OCI-LY7 (cell line): ENCODE measurements at regions not wholly inside any gene's neighbourhood (a gene's known extent, or its start where the extent isn't known, plus 50 kb on each side); places are given as distances from the start of the nearest gene placed in this dataset.

Experiments
- BruUV-seq: library from RNA; stranded (reverse); fragments of 400-500 nt; replicated peaks from 2 replicates; lab custom pipeline; 2021; lab: Mats Ljungman, UMichigan
- CTCF ChIA-PET: fragments of 300-600 bp; sonication (Branson Sonifier 250); formaldehyde crosslinking; loops from one replicate; lab custom pipeline; 2022; ENCODE audit warnings: antibody characterized with exemption; ENCODE audit not compliant: unreplicated experiment; lab: Charles Lee
- POLR2A ChIA-PET: fragments of 300-600 bp; sonication (Branson Sonifier 250); formaldehyde crosslinking; loops from one replicate; lab custom pipeline; 2022; ENCODE audit warnings: antibody characterized with exemption; lab: Charles Lee
- DNase-seq: peaks from one replicate; pipeline ENCODE4 v3.0.0-alpha.2; 2015; ENCODE audit warnings: low spot score
- H2AFZ ChIP-seq: fragments of 200-600 bp; sonication (generic), shearing (Covaris generic); 2 replicates; pipeline ENCODE4 v1.6.1; 2014; ENCODE audit warnings: mild to moderate bottlenecking, antibody characterized with exemption, low read length, moderate library complexity
- H3K27ac ChIP-seq: fragments of 200-600 bp; sonication (generic); 2 replicates; pipeline ENCODE4 v1.5.1; 2014; ENCODE audit warnings: mixed run types, low read depth, mild to moderate bottlenecking, moderate library complexity, low read length, inconsistent platforms; ENCODE audit not compliant: poor library complexity, severe bottlenecking
- H3K36me3 ChIP-seq: fragments of 200-600 bp; sonication (generic); 2 replicates; pipeline ENCODE4 v1.6.1; 2014; ENCODE audit warnings: mild to moderate bottlenecking, antibody characterized with exemption, low read length, moderate library complexity, mixed read lengths; ENCODE audit not compliant: insufficient read depth
- H3K4me1 ChIP-seq: fragments of 200-600 bp; sonication (generic); 2 replicates; pipeline ENCODE4 v1.5.1; 2014; ENCODE audit warnings: mild to moderate bottlenecking, low read length; ENCODE audit not compliant: insufficient read depth, poor library complexity, severe bottlenecking
- H3K4me2 ChIP-seq: fragments of 200-600 bp; sonication (generic); 2 replicates; pipeline ENCODE4 v1.6.1; 2014; ENCODE audit warnings: mild to moderate bottlenecking, low read length
- H3K4me3 ChIP-seq: fragments of 200-600 bp; sonication (generic); 2 replicates; pipeline ENCODE4 v1.5.1; 2014; ENCODE audit warnings: mild to moderate bottlenecking, low read depth, low read length; ENCODE audit not compliant: poor library complexity, severe bottlenecking
- H3K79me2 ChIP-seq: fragments of 200-600 bp; sonication (generic); 2 replicates; pipeline ENCODE4 v1.6.1; 2016; ENCODE audit warnings: low read depth, mild to moderate bottlenecking, low read length, moderate library complexity, mixed read lengths; ENCODE audit not compliant: insufficient read depth
- H3K9me2 ChIP-seq: fragments of 200-600 bp; sonication (generic); 2 replicates; pipeline ENCODE4 v1.6.1; 2016; ENCODE audit warnings: mild to moderate bottlenecking, low read length, mixed read lengths; ENCODE audit not compliant: insufficient read depth
- H3K9me3 ChIP-seq: fragments of 200-600 bp; sonication (generic); 2 replicates; pipeline ENCODE4 v1.6.1; 2014; ENCODE audit warnings: mild to moderate bottlenecking, mixed run types, low read length, mixed read lengths
- H4K20me1 ChIP-seq: fragments of 200-600 bp; sonication (generic); 2 replicates; pipeline ENCODE4 v1.6.1; 2014; ENCODE audit warnings: mild to moderate bottlenecking, antibody characterized with exemption, low read length, moderate library complexity, mixed read lengths; ENCODE audit not compliant: insufficient read depth
- CTCF ChIP-seq: fragments of 200-600 bp; sonication (generic); conservative IDR thresholded peaks from 2 replicates; pipeline ENCODE4 v1.5.1; 2014; ENCODE audit warnings: mild to moderate bottlenecking, antibody characterized with exemption, low read length, moderate library complexity, mixed read lengths
- EZH2phosphoT487 ChIP-seq: fragments of 200-600 bp; sonication (generic); IDR thresholded peaks from 2 replicates; pipeline ENCODE4 v1.6.1; 2018; ENCODE audit warnings: low read depth, borderline replicate concordance, mild to moderate bottlenecking, mixed run types, antibody characterized with exemption, low read length, moderate library complexity, mixed read lengths
- intact Hi-C: fragments of 100-400 bp; cut with micrococcal nuclease; formaldehyde crosslinking; loops from one replicate; pipeline ENCODE4 v1.10.0; 2022; ENCODE audit not compliant: unreplicated experiment

GRCh38 chr2:150762571-150762970 is 275.1 kb upstream of the RND3 start:
- H3K4me3 ChIP-seq = no peak overlapping the region
- H3K4me1 ChIP-seq = no peaks in the 10 kb centered on the region
- H3K79me2 ChIP-seq = no peaks in the 10 kb centered on the region
- no peaks in the 10 kb centered on the region for H3K9me3 ChIP-seq
- no peak for DNase-seq
- ChIA-PET CTCF (no interaction called here), POLR2A (interaction anchor here (0.6 kb wide), 1 partner anchor 17 kb away, joined by 3 read pairs; no protein-coding TSS in a partner anchor)
- H3K36me3 ChIP-seq = no peaks in the 10 kb centered on the region
- H3K9me2 ChIP-seq = no peaks in the 10 kb centered on the region
- H3K27ac ChIP-seq = no peak overlapping the region
- H3K4me2 ChIP-seq = no peak overlapping the region
- no peak overlapping the region for H2AFZ ChIP-seq
- TF ChIP-seq EZH2phosphoT487 = no peak
- TF ChIP-seq CTCF = no peak
- intact Hi-C loops = no loop called here
- BruUV-seq = no TSS peak
- H4K20me1 ChIP-seq = no peaks in the 10 kb centered on the region

GRCh38 chr2:150759531-150759930 is 272.1 kb upstream of the RND3 start:
- Histone ChIP-seq H3K4me2 (no peak overlapping the region), H3K4me1 (no peaks in the 10 kb centered on the region), H4K20me1 (no peaks in the 10 kb centered on the region), H2AFZ (no peak overlapping the region), H3K27ac (no peak overlapping the region), H3K9me2 (no peaks in the 10 kb centered on the region), H3K36me3 (no peaks in the 10 kb centered on the region), H3K9me3 (no peaks in the 10 kb centered on the region), H3K79me2 (no peaks in the 10 kb centered on the region), H3K4me3 (no peak overlapping the region)
- ChIA-PET POLR2A (no interaction called here), CTCF (no interaction called here)
- TF ChIP-seq CTCF (no peak), EZH2phosphoT487 (no peak)
- no TSS peak for BruUV-seq
- intact Hi-C loops = no loop called here
- DNase-seq = no peak

GRCh38 chr2:150759106-150759505 is 271.6 kb upstream of the RND3 start:
- no peaks in the 10 kb centered on the region for H3K9me3 ChIP-seq
- H3K4me3 ChIP-seq = no peak overlapping the region
- H3K36me3 ChIP-seq = no peaks in the 10 kb centered on the region
- H2AFZ ChIP-seq = no peak overlapping the region
- CTCF ChIA-PET = no interaction called here
- no TSS peak for BruUV-seq
- POLR2A ChIA-PET = interaction anchor here (0.7 kb wide), 1 partner anchor 49 kb away, joined by 3 read pairs; no protein-coding TSS in a partner anchor
- TF ChIP-seq CTCF (no peak), EZH2phosphoT487 (no peak)
- DNase-seq = no peak
- no peaks in the 10 kb centered on the region for H3K9me2 ChIP-seq
- no peak overlapping the region for H3K27ac ChIP-seq
- H3K79me2 ChIP-seq = no peaks in the 10 kb centered on the region
- no peaks in the 10 kb centered on the region for H3K4me1 ChIP-seq
- intact Hi-C loops = no loop called here
- H4K20me1 ChIP-seq = no peaks in the 10 kb centered on the region
- H3K4me2 ChIP-seq = no peak overlapping the region
